Heart right ventricle (tissue), 16 donors: ENCODE measurements at regions not wholly inside any gene's neighbourhood (a gene's known extent, or its start where the extent isn't known, plus 50 kb on each side); places are given as distances from the start of the nearest gene placed in this dataset.

Experiments
- ATAC-seq, 8 donors: fragments of 200-7000 bp; cut with Tn5 transposase; one replicate each; pipeline ENCODE4 v1.9.1; 2020; ENCODE audit warnings: mild to moderate bottlenecking in 8 of 8, moderate library complexity in 8 of 8, moderate number of reproducible peaks in 1 of 8
- DNase-seq, 2 donors: peaks; one replicate each; pipeline ENCODE4 v3.0.0-alpha.2; 2020
- H3K27ac ChIP-seq, 10 donors: fragments of 200-600 bp; sonication (generic) in 2 of 10; one replicate each; pipeline versions ENCODE4 v1.5.0 to v1.8.0; 2020 to 2022; ENCODE audit warnings: mild to moderate bottlenecking in 3 of 10
- H3K27me3 ChIP-seq, 7 donors: fragments of 200-600 bp; one replicate each; pipeline ENCODE4 v1.8.0; 2021 to 2022; ENCODE audit warnings: mild to moderate bottlenecking in 2 of 7
- H3K36me3 ChIP-seq, 9 donors: fragments of 200-600 bp; sonication (generic) in 1 of 9; one replicate each; pipeline versions ENCODE4 v1.5.0 to v1.8.0; 2020 to 2022; ENCODE audit warnings: mild to moderate bottlenecking in 2 of 9
- H3K4me1 ChIP-seq, 9 donors: fragments of 200-600 bp; sonication (generic) in 1 of 9; one replicate each; pipeline versions ENCODE4 v1.5.0 to v1.8.0; 2020 to 2022; ENCODE audit warnings: mild to moderate bottlenecking in 4 of 9
- H3K4me3 ChIP-seq, 10 donors: fragments of 200-600 bp; sonication (generic) in 2 of 10; one replicate each; pipeline versions ENCODE4 v1.5.0 to v1.8.0; 2020 to 2022; ENCODE audit warnings: mild to moderate bottlenecking in 7 of 10, moderate library complexity in 2 of 10
- H3K9me3 ChIP-seq, 11 donors: fragments of 200-600 bp in 10 of 11; sonication (generic) in 2 of 11; one replicate each; pipeline versions ENCODE4 v1.5.0 to v1.8.0; 2013 to 2022; ENCODE audit warnings: mild to moderate bottlenecking in 2 of 11, control low read depth in 1 of 11, moderate library complexity in 1 of 11
- CTCF ChIP-seq, 9 donors: fragments of 200-600 bp; sonication (generic) in 2 of 9; IDR thresholded peaks; one replicate each; pipeline versions ENCODE4 v1.5.0 to v1.8.0; 2021 to 2022; ENCODE audit warnings: antibody characterized with exemption in 9 of 9, mild to moderate bottlenecking in 5 of 9, moderate library complexity in 1 of 9
- WGBS, 2 donors: extraction: QIAGEN DNeasy Blood & Tissue Kit; methylation state at CpG; one replicate each; pipeline ENCODE4 v1.1.7; 2013; ENCODE audit warnings: inconsistent platforms in 1 of 2; 5-methylcytosine and 5-hydroxymethylcytosine counted together
- intact Hi-C, 10 donors: fragments of 100-400 bp; cut with DNase I; formaldehyde crosslinking; loops; one replicate each; pipeline versions ENCODE4 v1.11.1 to v1.14.2; 2022
- donor health status: Arrhythmogenic right ventricular cardiomyopathy.
- donor health status: ischemic (EF 13 %, LVEDD 7.1; RV severe dilation, severe dysfunction).
- donor health status: healthy with polysubstance abuse.
- donor health status: DM: no; HTN: yes; CAD: no.
- donor health status: DM: no; HTN: no; CAD: no.
- donor health status: ischemic (EF 25% LVEDD 6.9; RV normal size, moderate dysfunction).
- donor health status: ischemic (EF 25% LVEDD 5.7; RV mildly dilated, moderate dysfunction).
- donor health status: healthy.
- donor health status: DM: yes; HTN: yes; CAD: no.
- donor health status: Ischemic cardiomyopathy.
- donor health status: ischemic (EF 35%, LVEDD 5.7; RV mildly dilated, moderate dysfunction).
- donor health status: nonischemic (EF 11% LVEDD 7.7; RV severe dilation, severe dysfunction).
- donor health status: DM: yes; HTN: yes; CAD: no.
- donor health status: PGD.
- donor health status: ischemic (EF 29% LVEDD 5.4; RV normal size, mild dysfunction).
- donor health status: nonischemic (EF 23%, LVEDD 6.1; RV moderate dilation, normal function).

GRCh38 chr18:38241216-38241615 lies 675.6 kb upstream of the CELF4 start:
- Histone ChIP-seq H3K4me1 (peaks cover 0 to 8% (median 0%) of the 10 kb centered on the region in 9 donors), H3K27me3 (no peaks in the 10 kb centered on the region), H3K4me3 (no peak overlapping the region), H3K27ac (no peak overlapping the region), H3K9me3 (peaks cover 0 to 14% (median 0%) of the 10 kb centered on the region in 11 donors), H3K36me3 (no peaks in the 10 kb centered on the region)
- TF ChIP-seq CTCF (IDR thresholded peaks at IDR 0.05): no peak
- DNase-seq: no peak
- WGBS, 2 donors: 93 to 94% methylated on average over 6 of the region's 6 CpGs
- ATAC-seq: no peak
- intact Hi-C loops: no loop called here

- no peak for TF ChIP-seq CTCF (IDR thresholded peaks at IDR 0.05)
- ATAC-seq (no peak), DNase-seq (no peak)
- Histone ChIP-seq H3K27me3 (no peaks in the 10 kb centered on the region), H3K4me3 (no peak overlapping the region), H3K4me1 (peaks cover 0 to 8% (median 0%) of the 10 kb centered on the region in 9 donors), H3K9me3 (peaks cover 0 to 5% (median 0%) of the 10 kb centered on the region in 11 donors), H3K27ac (no peak overlapping the region), H3K36me3 (no peaks in the 10 kb centered on the region)
- intact Hi-C loops: no loop called here
- 66 to 71% methylated on average over 5 of the region's 5 CpGs for WGBS, 2 donors
These were observed 674.0 kb upstream of the CELF4 start for GRCh38 chr18:38239606-38240005.

GRCh38 chr18:38237796-38238195 lies 672.2 kb upstream of the CELF4 start:
- no peak for TF ChIP-seq CTCF (IDR thresholded peaks at IDR 0.05)
- no peaks in the 10 kb centered on the region for H3K36me3 ChIP-seq
- ATAC-seq: no peak
- WGBS, 2 donors: 79 to 87% methylated on average over 1 of the region's 1 CpG
- no peak overlapping the region for H3K4me3 ChIP-seq
- DNase-seq: no peak
- intact Hi-C loops: no loop called here
- H3K9me3 ChIP-seq: peaks cover 0 to 5% (median 0%) of the 10 kb centered on the region in 11 donors
- no peaks in the 10 kb centered on the region for H3K27me3 ChIP-seq
- no peak overlapping the region for H3K27ac ChIP-seq
- H3K4me1 ChIP-seq: no peaks in the 10 kb centered on the region

- Histone ChIP-seq H3K27ac (no peak overlapping the region), H3K9me3 (no peaks in the 10 kb centered on the region), H3K27me3 (no peaks in the 10 kb centered on the region), H3K4me3 (no peak overlapping the region), H3K36me3 (no peaks in the 10 kb centered on the region), H3K4me1 (no peaks in the 10 kb centered on the region)
- ATAC-seq: no peak
- intact Hi-C loops: no loop called here
- no peak for TF ChIP-seq CTCF (IDR thresholded peaks at IDR 0.05)
- 88% methylated on average over 7 of the region's 7 CpGs for WGBS, 2 donors
- no peak for DNase-seq
These were observed 656.0 kb upstream of the CELF4 start for GRCh38 chr18:38221476-38222100.
